Glomerular visceral epithelial cell (primary cell): ENCODE measurements at regions not wholly inside any gene's neighbourhood (a gene's known extent, or its start where the extent isn't known, plus 50 kb on each side); places are given as distances from the start of the nearest gene placed in this dataset.
"Not testable (repeated sequence)": the region's sequence is repeated elsewhere in the genome, so short reads cannot be mapped to it uniquely, and the experiment has no call there.

Source experiments
- DNase-seq: peaks from one replicate; pipeline ENCODE4 v3.0.0-alpha.2; 2016; ENCODE audit errors: extremely low spot score

GRCh38 chr1:157262422-157262821 is 124.2 kb upstream of the ETV3 start:
- DNase-seq: no peak

DNA sequence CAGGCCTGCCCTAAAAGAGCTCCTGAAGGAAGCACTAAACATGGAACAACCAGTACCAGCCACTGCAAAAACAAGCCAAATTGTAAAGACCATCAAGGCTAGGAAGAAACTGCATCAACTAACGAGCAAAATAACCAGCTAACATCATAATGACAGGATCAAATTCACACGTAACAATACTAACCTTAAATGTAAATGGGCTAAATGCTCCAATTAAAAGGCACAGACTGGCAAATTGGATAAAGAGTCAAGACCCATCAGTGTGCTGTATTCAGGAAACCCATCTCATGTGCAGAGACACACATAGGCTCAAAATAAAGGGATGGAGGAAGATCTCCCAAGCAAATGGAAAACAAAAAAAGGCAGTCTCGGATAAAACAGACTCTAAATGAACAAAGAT is 117.7 kb upstream of the ETV3 start:
- not testable (repeated sequence) for DNase-seq

DNA sequence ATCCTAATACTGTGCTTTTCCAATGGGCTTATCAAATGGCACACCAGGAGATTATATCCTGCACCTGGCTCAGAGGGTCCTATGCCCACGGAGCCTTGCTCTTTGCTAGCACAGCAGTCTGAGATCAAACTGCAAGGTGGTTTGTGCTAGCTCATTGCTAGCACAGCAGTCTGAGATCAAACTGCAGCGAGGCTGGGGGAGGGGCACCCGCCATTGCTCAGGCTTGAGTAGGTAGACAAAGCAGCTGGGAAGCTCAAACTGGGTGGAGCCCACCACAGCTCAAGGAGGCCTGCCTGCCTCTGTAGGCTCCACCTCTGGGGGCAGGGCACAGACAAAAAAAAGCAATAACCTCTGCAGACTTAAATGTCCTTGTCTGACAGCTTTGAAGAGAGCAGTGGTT is 116.0 kb upstream of the ETV3 start:
- not testable (repeated sequence) for DNase-seq

DNA sequence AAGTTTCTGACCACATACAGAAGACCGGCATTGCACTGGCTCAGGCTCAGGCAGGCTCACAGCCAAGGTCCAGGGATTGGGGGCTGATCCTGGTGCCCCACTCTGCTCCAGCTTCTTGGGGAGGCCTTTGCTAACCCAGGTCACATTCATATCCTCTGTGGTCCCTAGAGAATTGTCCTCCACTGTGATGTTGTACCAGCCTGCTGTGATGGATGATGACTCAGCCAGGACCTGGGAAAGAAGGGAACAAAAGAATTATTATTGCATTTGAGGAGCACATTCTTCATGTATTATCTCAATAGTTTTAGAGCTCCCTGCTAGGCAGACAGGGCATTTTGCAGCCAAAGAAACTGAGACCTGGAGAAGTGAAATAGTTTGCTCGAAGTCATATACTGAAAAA is 114.3 kb upstream of the ETV3 start:
- no peak for DNase-seq

GRCh38 chr1:157249739-157250138 is 111.5 kb upstream of the ETV3 start:
- no peak for DNase-seq

GRCh38 chr1:157249326-157249725 is 111.1 kb upstream of the ETV3 start:
- DNase-seq: no peak

GRCh38 chr1:157247764-157248049 is 109.5 kb upstream of the ETV3 start:
- not testable (repeated sequence) for DNase-seq

- no peak for DNase-seq
Observed at GRCh38 chr1:157247005-157247763, 109.0 kb upstream of the ETV3 start.

GRCh38 chr1:157245823-157246222 is 107.6 kb upstream of the ETV3 start:
- DNase-seq: no peak

GRCh38 chr1:157241185-157241538 is 103.0 kb upstream of the ETV3 start:
- DNase-seq: no peak

GRCh38 chr1:157240495-157241184 is 102.4 kb upstream of the ETV3 start:
- DNase-seq: peak; percentile 37

DNA sequence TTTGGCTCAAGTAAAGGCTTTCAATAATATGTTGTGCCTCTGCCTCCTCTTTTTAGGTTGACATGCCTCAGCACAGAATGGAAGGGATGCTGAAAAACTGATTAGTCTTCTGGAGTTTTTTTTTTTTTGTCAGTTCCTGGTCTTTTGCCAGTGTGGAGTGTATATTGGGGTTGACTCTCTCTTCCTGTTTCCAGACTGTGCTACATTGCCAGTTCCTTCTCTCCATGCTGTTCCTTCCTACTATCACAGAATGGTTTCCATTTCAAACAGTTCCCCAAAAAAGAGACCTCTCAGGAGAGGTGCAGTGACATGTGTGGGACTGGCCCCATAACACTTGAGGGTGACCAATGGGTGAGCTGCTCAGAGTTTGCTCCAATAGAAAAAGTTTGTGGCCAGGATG is 101.7 kb upstream of the ETV3 start:
- DNase-seq: no peak

- no peak for DNase-seq
Observed at GRCh38 chr1:157238585-157238984, 100.4 kb upstream of the ETV3 start.

GRCh38 chr1:157237981-157238380 is 99.8 kb upstream of the ETV3 start:
- DNase-seq: no peak

DNA sequence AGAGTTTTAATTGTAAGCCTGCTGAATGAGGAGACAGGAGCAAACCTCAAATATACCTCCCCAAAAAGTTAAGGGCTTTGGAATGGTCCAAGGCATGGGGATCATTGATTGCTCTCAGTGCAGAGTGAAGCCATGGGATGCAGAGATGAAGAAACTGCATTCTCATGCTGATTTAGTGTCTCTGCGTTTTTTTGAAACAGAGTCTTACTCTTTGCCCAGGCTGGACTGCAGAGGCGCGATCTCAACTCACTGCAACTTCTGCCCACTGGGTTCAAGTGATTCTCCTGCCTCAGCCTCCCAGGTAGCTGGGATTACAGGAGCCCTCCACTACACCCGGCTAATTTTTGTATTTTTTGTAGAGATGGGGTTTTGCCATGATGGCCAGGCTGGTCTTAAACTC is 99.3 kb upstream of the ETV3 start:
- DNase-seq: no peak

GRCh38 chr1:157236072-157236471 is 97.9 kb upstream of the ETV3 start:
- DNase-seq: no peak

GRCh38 chr1:157235307-157235706 is 97.1 kb upstream of the ETV3 start:
- DNase-seq: no peak

DNA sequence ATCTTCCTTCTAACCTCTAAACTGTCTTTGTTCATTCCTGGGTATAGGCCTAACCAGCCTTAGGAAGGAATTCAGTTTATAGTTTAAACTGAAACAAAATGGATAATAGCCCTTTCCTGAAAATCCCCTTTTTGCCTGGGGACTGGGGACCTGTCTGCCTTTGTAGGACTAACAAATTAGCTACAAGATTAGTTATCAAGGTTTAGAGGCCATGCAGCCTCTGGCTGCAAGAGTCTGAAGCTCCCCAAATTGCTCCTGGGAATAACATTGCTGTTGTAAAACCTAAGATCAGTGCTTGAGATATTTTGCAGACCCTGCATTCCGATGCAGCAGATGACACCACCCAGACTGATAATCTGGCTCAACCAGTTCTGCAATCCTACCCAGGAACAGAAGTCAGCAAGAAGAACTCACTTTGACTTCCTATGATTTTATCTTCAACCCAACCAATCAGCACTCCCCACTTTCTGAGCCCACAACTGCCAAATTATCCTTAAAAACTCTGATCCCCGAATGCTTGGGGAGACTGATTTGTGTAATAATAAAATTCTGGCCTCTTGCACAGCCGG is 96.6 kb upstream of the ETV3 start:
- no peak for DNase-seq

- DNase-seq: no peak
Observed at GRCh38 chr1:157233131-157233530, 94.9 kb upstream of the ETV3 start.

- no peak for DNase-seq
Observed at GRCh38 chr1:157231846-157232525, 93.8 kb upstream of the ETV3 start.

- no peak for DNase-seq
Observed at GRCh38 chr1:157230500-157230899, 92.3 kb upstream of the ETV3 start.

- no peak for DNase-seq
Observed at GRCh38 chr1:157227700-157228099, 89.5 kb upstream of the ETV3 start.

DNA sequence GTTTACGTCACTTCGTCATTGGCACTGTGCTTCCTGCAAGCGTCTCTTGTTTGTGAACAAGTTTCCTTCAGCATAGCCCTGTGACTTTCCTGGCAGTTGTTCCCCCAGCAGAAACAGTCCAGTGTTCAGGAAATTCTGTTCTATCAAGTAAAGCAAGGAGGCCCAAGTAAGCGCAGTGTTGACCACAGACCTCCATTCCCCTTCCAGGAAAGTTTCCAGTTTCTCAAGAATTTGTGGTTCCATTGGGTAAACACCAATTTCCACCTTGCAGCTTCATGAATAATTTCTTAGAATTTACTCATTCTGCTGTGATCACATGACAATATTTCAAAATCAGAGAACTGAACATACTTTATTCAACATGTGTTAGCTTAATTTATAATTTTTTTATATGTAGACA is 88.5 kb upstream of the ETV3 start:
- no peak for DNase-seq
